ENCODE measurements at regions not wholly inside any gene's neighbourhood (a gene's known extent, or its start where the extent isn't known, plus 50 kb on each side); places are given as distances from the start of the nearest gene placed in this dataset.

- 87% methylated on average over 9 of the region's 9 CpGs for WGBS
- Histone ChIP-seq H3K27ac (replicated peaks in 1 of 4) (no peak overlapping the region), H3K9me3 (peaks cover 0 to 14% (median 3%) of the 10 kb centered on the region in 4 donors), H3K4me3 (no peak overlapping the region), H3K4me1 (peaks cover 0 to 12% (median 4%) of the 10 kb centered on the region in 4 donors), H3K27me3 (peaks cover 0 to 9% (median 0%) of the 10 kb centered on the region in 4 donors), H3K36me3 (no peaks in the 10 kb centered on the region)
- no peak for DNase-seq (ENCODE audit: extremely low spot score)
- intact Hi-C loops (cut with DNase I), result no loop called here
- TF ChIP-seq, protein P1, sequence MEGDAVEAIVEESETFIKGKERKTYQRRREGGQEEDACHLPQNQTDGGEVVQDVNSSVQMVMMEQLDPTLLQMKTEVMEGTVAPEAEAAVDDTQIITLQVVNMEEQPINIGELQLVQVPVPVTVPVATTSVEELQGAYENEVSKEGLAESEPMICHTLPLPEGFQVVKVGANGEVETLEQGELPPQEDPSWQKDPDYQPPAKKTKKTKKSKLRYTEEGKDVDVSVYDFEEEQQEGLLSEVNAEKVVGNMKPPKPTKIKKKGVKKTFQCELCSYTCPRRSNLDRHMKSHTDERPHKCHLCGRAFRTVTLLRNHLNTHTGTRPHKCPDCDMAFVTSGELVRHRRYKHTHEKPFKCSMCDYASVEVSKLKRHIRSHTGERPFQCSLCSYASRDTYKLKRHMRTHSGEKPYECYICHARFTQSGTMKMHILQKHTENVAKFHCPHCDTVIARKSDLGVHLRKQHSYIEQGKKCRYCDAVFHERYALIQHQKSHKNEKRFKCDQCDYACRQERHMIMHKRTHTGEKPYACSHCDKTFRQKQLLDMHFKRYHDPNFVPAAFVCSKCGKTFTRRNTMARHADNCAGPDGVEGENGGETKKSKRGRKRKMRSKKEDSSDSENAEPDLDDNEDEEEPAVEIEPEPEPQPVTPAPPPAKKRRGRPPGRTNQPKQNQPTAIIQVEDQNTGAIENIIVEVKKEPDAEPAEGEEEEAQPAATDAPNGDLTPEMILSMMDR (IDR thresholded peaks at IDR 0.05), result no peak
- no peak for TF ChIP-seq POLR2AphosphoS5 (IDR thresholded peaks at IDR 0.05)
- no peak for TF ChIP-seq EP300 (IDR thresholded peaks at IDR 0.05)
- TF ChIP-seq POLR2A (IDR thresholded peaks at IDR 0.05; ENCODE audit: low read depth), result no peak
Measured at GRCh38 chr20:57032847-57033246, 233.6 kb downstream of the BMP7 start.

DNA sequence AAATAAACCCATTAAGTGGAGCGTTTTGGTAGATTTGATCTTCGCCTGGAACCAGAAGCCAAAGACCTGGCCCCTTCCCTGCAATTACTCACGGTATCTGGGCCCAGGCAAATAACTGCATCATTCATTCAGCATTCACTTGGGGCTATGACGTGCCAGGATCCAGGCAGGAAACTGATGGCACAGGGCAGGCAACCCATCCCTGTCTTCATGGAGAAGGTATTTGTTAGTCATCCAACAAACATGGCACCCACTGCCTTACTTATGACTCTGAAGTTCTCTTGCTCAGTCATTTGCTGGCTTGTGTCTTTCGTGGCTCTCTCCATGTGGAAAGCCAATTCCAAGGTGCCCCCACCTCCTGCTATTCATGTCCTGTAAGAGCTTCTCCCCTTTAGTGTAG is 232.4 kb downstream of the BMP7 start:
- peaks cover 0 to 12% (median 4%) of the 10 kb centered on the region in 4 donors for H3K4me1 ChIP-seq
- intact Hi-C loops (cut with DNase I), result no loop called here
- peaks cover 0 to 14% (median 3%) of the 10 kb centered on the region in 4 donors for H3K9me3 ChIP-seq
- peaks cover 0 to 9% (median 0%) of the 10 kb centered on the region in 4 donors for H3K27me3 ChIP-seq
- no peaks in the 10 kb centered on the region for H3K36me3 ChIP-seq
- no peak overlapping the region for H3K27ac ChIP-seq (replicated peaks in 1 of 4)
- DNase-seq (ENCODE audit: extremely low spot score), result no peak
- H3K4me3 ChIP-seq, result no peak overlapping the region
- TF ChIP-seq, protein P1 (IDR thresholded peaks at IDR 0.05), result no peak
- TF ChIP-seq POLR2AphosphoS5 (IDR thresholded peaks at IDR 0.05), result no peak
- no peak for TF ChIP-seq EP300 (IDR thresholded peaks at IDR 0.05)
- no peak for TF ChIP-seq POLR2A (IDR thresholded peaks at IDR 0.05; ENCODE audit: low read depth)
- 68% methylated on average over 5 of the region's 5 CpGs for WGBS

- no peak overlapping the region for H3K4me3 ChIP-seq
- peaks cover 0 to 9% (median 0%) of the 10 kb centered on the region in 4 donors for H3K27me3 ChIP-seq
- peaks cover 0 to 14% (median 3%) of the 10 kb centered on the region in 4 donors for H3K9me3 ChIP-seq
- intact Hi-C loops (cut with DNase I), result no loop called here
- 100% methylated on average over 1 of the region's 3 CpGs for WGBS
- H3K36me3 ChIP-seq, result no peaks in the 10 kb centered on the region
- TF ChIP-seq, protein P1 (IDR thresholded peaks at IDR 0.05), result no peak
- no peak for TF ChIP-seq EP300 (IDR thresholded peaks at IDR 0.05)
- no peak for TF ChIP-seq POLR2A (IDR thresholded peaks at IDR 0.05; ENCODE audit: low read depth)
- no peak for TF ChIP-seq POLR2AphosphoS5 (IDR thresholded peaks at IDR 0.05)
- peaks cover 0 to 18% (median 16%) of the 10 kb centered on the region in 4 donors for H3K4me1 ChIP-seq
- DNase-seq (ENCODE audit: extremely low spot score), result no peak
- no peak overlapping the region for H3K27ac ChIP-seq (replicated peaks in 1 of 4)
Measured at GRCh38 chr20:57037689-57038088, 228.8 kb downstream of the BMP7 start.

DNA sequence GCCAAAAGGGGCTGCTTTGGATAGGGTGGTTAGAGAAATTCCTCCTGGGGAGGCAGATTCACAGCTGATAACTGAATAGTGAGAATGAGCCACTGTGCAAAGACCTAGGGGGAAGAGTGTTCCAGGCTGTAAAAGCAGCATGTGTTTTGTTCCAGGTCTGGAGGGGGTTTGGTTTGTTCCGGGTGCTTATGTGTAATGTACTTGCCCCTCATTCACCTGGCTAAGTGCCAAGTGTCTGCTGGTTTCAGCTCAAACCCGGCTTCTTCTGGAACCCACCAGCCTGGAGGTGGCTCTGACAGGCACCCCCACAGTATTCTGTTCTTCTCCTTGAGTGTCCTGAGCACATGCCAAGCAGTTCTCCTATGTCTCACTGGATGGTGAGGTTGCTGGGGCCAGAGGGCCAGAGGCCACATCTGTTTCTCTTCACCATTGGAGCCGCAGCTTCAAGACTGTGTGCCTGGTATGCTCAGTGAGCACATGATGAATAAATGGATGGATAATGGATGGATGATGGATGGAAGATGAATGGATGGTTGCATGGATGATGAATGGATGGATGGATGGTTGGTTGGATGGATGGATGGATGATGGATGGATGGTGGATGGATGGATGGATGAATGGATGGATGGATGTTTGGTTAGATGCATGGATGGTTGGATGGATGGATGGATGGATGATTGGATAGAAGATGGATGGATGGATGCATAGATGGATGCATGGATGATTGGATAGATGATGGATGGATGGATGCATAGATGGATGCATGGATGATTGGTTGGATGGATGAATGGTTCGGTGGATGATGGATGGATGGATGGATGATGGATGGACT is 227.6 kb downstream of the BMP7 start:
- Histone ChIP-seq H3K27me3 (peaks cover 0 to 4% (median 0%) of the 10 kb centered on the region in 4 donors), H3K4me3 (no peak overlapping the region), H3K4me1 (peaks cover 0 to 22% (median 18%) of the 10 kb centered on the region in 4 donors), H3K27ac (replicated peaks in 1 of 4) (no peak overlapping the region), H3K36me3 (no peaks in the 10 kb centered on the region), H3K9me3 (peaks cover 0 to 13% (median 3%) of the 10 kb centered on the region in 4 donors)
- TF ChIP-seq POLR2AphosphoS5 (IDR thresholded peaks at IDR 0.05) (no peak), POLR2A (IDR thresholded peaks at IDR 0.05; ENCODE audit: low read depth) (no peak), EP300 (IDR thresholded peaks at IDR 0.05) (no peak)
- TF ChIP-seq, protein P1 (IDR thresholded peaks at IDR 0.05), result no peak
- 77% methylated on average over 3 of the region's 4 CpGs for WGBS
- intact Hi-C loops (cut with DNase I), result no loop called here
- DNase-seq (ENCODE audit: extremely low spot score), result no peak

Data from esophagus muscularis mucosa (tissue), 4 donors.